ENCODE measurements at regions not wholly inside any gene's neighbourhood (a gene's known extent, or its start where the extent isn't known, plus 50 kb on each side); places are given as distances from the start of the nearest gene placed in this dataset.

- no peak for TF ChIP-seq CHD7 (IDR thresholded peaks at IDR 0.05; ENCODE audit: insufficient replicate concordance, low read length)
- TF ChIP-seq RXRA (IDR thresholded peaks at IDR 0.05; ENCODE audit: insufficient read depth, low read depth, low read length) = no peak
- TF ChIP-seq CTCF (IDR thresholded peaks at IDR 0.05; ENCODE audit: control extremely low read depth in 1 of 3, insufficient read depth in 1 of 3, low read depth in 1 of 3, low read length in 3 of 3) = no peak
- TF ChIP-seq FOSL1 (IDR thresholded peaks at IDR 0.05; ENCODE audit: insufficient read depth, low read depth, low read length) = no peak
- no peak for TF ChIP-seq ATF3 (IDR thresholded peaks at IDR 0.05; ENCODE audit: insufficient read depth, low read depth, low read length)
- TF ChIP-seq HDAC2 (IDR thresholded peaks at IDR 0.05; ENCODE audit: borderline replicate concordance in 1 of 2, low read depth in 2 of 2, low read length in 2 of 2) = no peak
- TF ChIP-seq SP4 (IDR thresholded peaks at IDR 0.05; ENCODE audit: low read length) = no peak
- no peak for TF ChIP-seq ZNF274 (IDR thresholded peaks at IDR 0.05; ENCODE audit: borderline replicate concordance, extremely low read depth, low read length)
Observed at GRCh38 chr9:87081503-87081902, 134.2 kb upstream of the GAS1 start (continued).
